Right ventricle myocardium superior (tissue), 1 donor: ENCODE measurements at regions not wholly inside any gene's neighbourhood (a gene's known extent, or its start where the extent isn't known, plus 50 kb on each side); places are given as distances from the start of the nearest gene placed in this dataset.
A peak's percentile ranks its signal among the peaks of the same experiment; 100 is the strongest.

Source experiments
- ATAC-seq: fragments of 200-7000 bp; cut with Tn5 transposase; one replicate; pipeline ENCODE4 v1.9.1; 2020; ENCODE audit warnings: mild to moderate bottlenecking; ENCODE audit not compliant: poor library complexity
- DNase-seq: peaks from one replicate; pipeline ENCODE4 v3.0.0-alpha.2; 2020
- intact Hi-C: fragments of 100-400 bp; cut with DNase I; formaldehyde crosslinking; loops from one replicate; pipeline ENCODE4 v1.11.2; 2022
- donor health status: DM: no; HTN: yes; CAD: no; lungs with severe emphysema.

- DNase-seq (no peak), ATAC-seq (peak; percentile 56)
- intact Hi-C loops = no loop called here
Measured at GRCh38 chr11:86134580-86135318, 65.9 kb upstream of the PICALM start.

- DNase-seq (no peak), ATAC-seq (no peak)
- intact Hi-C loops = no loop called here
Measured at GRCh38 chr11:86132667-86133249, 63.9 kb upstream of the PICALM start.

GRCh38 chr11:86129740-86130540 is 61.1 kb upstream of the PICALM start:
- ATAC-seq (no peak), DNase-seq (no peak)
- intact Hi-C loops = no loop called here

- intact Hi-C loops = no loop called here
- DNase-seq (no peak), ATAC-seq (no peak)
Measured at GRCh38 chr11:86128914-86129313, 60.0 kb upstream of the PICALM start.

- ATAC-seq (no peak), DNase-seq (no peak)
- intact Hi-C loops = no loop called here
Measured at GRCh38 chr11:86126862-86127261, 58.0 kb upstream of the PICALM start.

GRCh38 chr11:86124251-86125233 is 55.7 kb upstream of the PICALM start:
- intact Hi-C loops = no loop called here
- DNase-seq (no peak), ATAC-seq (no peak)

- intact Hi-C loops = no loop called here
- no peak for ATAC-seq
Measured at GRCh38 chr11:86122773-86123172, 53.9 kb upstream of the PICALM start.

GRCh38 chr11:86120807-86121206 is 51.9 kb upstream of the PICALM start:
- ATAC-seq (no peak), DNase-seq (no peak)
- intact Hi-C loops = no loop called here

More at GRCh38 chr11:86122773-86123172, 53.9 kb upstream of the PICALM start:
- no peak for DNase-seq

GRCh38 chr11:86119906-86120305 is 51.0 kb upstream of the PICALM start:
- ATAC-seq (no peak), DNase-seq (no peak)
- intact Hi-C loops = no loop called here

GRCh38 chr11:86119077-86119476 is 50.2 kb upstream of the PICALM start:
- no peak for DNase-seq
- ATAC-seq = peak; percentile 97
- intact Hi-C loops = no loop called here
